ENCODE measurements at regions not wholly inside any gene's neighbourhood (a gene's known extent, or its start where the extent isn't known, plus 50 kb on each side); places are given as distances from the start of the nearest gene placed in this dataset.

DNA sequence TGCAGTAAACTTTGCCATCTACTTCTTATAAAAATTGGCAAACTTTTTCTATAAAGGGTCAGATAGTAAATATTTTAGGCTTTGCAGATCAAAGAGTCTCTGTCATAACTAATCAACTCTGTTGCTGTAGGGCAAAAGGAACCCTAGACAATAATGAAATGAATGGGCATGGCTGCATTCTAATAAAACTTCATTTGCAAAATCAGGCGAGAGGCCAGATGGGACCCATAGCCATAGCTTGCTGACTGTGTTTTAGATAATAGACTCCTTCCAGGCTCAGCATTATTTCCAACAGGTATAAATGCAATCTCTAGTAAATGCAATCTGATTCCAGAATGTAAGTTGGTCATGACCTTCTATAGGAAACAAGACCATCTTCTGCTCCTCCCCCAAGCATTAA, 490.7 kb downstream of the TOX3 start:
- Histone ChIP-seq H2BK20ac (ENCODE audit: low read depth, low read length) (no peak overlapping the region), H3K18ac (ENCODE audit: low read depth, low read length) (no peak overlapping the region), H2BK15ac (ENCODE audit: low read depth, low read length) (no peak overlapping the region), H4K5ac (ENCODE audit: low read depth, low read length) (no peak overlapping the region), H3K4me1 (ENCODE audit: control insufficient read depth, insufficient read depth, low read length) (no peaks in the 10 kb centered on the region), H2BK5ac (ENCODE audit: low read depth, low read length, poor library complexity, severe bottlenecking) (no peak overlapping the region), H3K36me3 (ENCODE audit: control insufficient read depth, insufficient read depth, low read length) (no peaks in the 10 kb centered on the region), H3K4me3 (ENCODE audit: insufficient read depth, low read depth, low read length) (no peak overlapping the region), H3K23ac (ENCODE audit: low read depth, low read length) (no peak overlapping the region), H3K79me1 (ENCODE audit: low read depth in 1 of 2, low read length in 2 of 2) (no peaks in the 10 kb centered on the region), H3K27me3 (ENCODE audit: control insufficient read depth, insufficient read depth, low read length) (no peaks in the 10 kb centered on the region), H3K4ac (ENCODE audit: low read depth, low read length) (no peak overlapping the region), H2BK120ac (ENCODE audit: low read depth, low read length) (no peak overlapping the region), H3K9me3 (ENCODE audit: control insufficient read depth, insufficient read depth, low read length) (no peaks in the 10 kb centered on the region), H2AK9ac (replicated peaks; ENCODE audit: low read depth, low read length, poor library complexity) (no peak overlapping the region), H3K4me2 (ENCODE audit: low read depth, low read length) (no peak overlapping the region), H4K8ac (ENCODE audit: low read depth in 2 of 2, low read length in 2 of 2) (no peak overlapping the region), H4K91ac (ENCODE audit: insufficient read depth, low read depth, low read length) (no peak overlapping the region), H2AFZ (replicated peaks; ENCODE audit: low read length, poor library complexity) (no peak overlapping the region), H3K9ac (ENCODE audit: low read depth, low read length) (no peak overlapping the region), H3K56ac (ENCODE audit: extremely low read depth, insufficient read depth, low read length) (no peak overlapping the region), H4K20me1 (ENCODE audit: insufficient read depth, low read length) (no peaks in the 10 kb centered on the region), H3K27ac (ENCODE audit: insufficient read depth, low read length) (no peak overlapping the region), H3K9me1 (ENCODE audit: insufficient read depth, low read length) (no peaks in the 10 kb centered on the region), H2AK5ac (ENCODE audit: low read depth, low read length) (no peak overlapping the region), H3K14ac (replicated peaks; ENCODE audit: low read depth, low read length) (no peak overlapping the region)
- in situ Hi-C loops (cut with MboI; ENCODE audit: low sequenced_read_pairs) = no loop called here
- POLR2A ChIA-PET (ENCODE audit: unreplicated experiment) = no interaction called here
- CTCF ChIA-PET = no interaction called here
- ATAC-seq (ENCODE audit: low read depth) (no peak), DNase-seq (no peak)
- dilution Hi-C loops (cut with HindIII; ENCODE audit: low sequenced_read_pairs, unreplicated experiment) = no loop called here
- BruUV-seq (replicated peaks) = no TSS peak
- no peak for TF ChIP-seq CHD1 (IDR thresholded peaks at IDR 0.05; ENCODE audit: low read depth, low read length)
- TF ChIP-seq RFX5 (IDR thresholded peaks at IDR 0.05; ENCODE audit: low read depth, low read length) = no peak
- TF ChIP-seq, protein P1, sequence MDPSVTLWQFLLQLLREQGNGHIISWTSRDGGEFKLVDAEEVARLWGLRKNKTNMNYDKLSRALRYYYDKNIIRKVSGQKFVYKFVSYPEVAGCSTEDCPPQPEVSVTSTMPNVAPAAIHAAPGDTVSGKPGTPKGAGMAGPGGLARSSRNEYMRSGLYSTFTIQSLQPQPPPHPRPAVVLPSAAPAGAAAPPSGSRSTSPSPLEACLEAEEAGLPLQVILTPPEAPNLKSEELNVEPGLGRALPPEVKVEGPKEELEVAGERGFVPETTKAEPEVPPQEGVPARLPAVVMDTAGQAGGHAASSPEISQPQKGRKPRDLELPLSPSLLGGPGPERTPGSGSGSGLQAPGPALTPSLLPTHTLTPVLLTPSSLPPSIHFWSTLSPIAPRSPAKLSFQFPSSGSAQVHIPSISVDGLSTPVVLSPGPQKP (IDR thresholded peaks at IDR 0.05; ENCODE audit: borderline replicate concordance, low read depth, low read length) = no peak
- TF ChIP-seq, protein P2, sequence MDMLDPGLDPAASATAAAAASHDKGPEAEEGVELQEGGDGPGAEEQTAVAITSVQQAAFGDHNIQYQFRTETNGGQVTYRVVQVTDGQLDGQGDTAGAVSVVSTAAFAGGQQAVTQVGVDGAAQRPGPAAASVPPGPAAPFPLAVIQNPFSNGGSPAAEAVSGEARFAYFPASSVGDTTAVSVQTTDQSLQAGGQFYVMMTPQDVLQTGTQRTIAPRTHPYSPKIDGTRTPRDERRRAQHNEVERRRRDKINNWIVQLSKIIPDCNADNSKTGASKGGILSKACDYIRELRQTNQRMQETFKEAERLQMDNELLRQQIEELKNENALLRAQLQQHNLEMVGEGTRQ (IDR thresholded peaks at IDR 0.05; ENCODE audit: low read depth, low read length) = no peak
- TF ChIP-seq POLR2A (IDR thresholded peaks at IDR 0.05; ENCODE audit: low read depth, low read length) = no peak
- TF ChIP-seq RAD21 (IDR thresholded peaks at IDR 0.05; ENCODE audit: low read length) = no peak
- TF ChIP-seq CEBPB (IDR thresholded peaks at IDR 0.05; ENCODE audit: low read depth, low read length) = no peak
- TF ChIP-seq MAZ (IDR thresholded peaks at IDR 0.05; ENCODE audit: borderline replicate concordance, low read depth, low read length) = no peak
- TF ChIP-seq MAFK (IDR thresholded peaks at IDR 0.05; ENCODE audit: low read depth, low read length) = no peak
- TF ChIP-seq SMC3 (IDR thresholded peaks at IDR 0.05; ENCODE audit: low read depth, low read length) = no peak
- TF ChIP-seq RCOR1 (IDR thresholded peaks at IDR 0.05; ENCODE audit: insufficient replicate concordance, low read length) = no peak
- no peak for TF ChIP-seq NFE2L2 (IDR thresholded peaks at IDR 0.05; ENCODE audit: low read depth, low read length)
- TF ChIP-seq, protein P3, sequence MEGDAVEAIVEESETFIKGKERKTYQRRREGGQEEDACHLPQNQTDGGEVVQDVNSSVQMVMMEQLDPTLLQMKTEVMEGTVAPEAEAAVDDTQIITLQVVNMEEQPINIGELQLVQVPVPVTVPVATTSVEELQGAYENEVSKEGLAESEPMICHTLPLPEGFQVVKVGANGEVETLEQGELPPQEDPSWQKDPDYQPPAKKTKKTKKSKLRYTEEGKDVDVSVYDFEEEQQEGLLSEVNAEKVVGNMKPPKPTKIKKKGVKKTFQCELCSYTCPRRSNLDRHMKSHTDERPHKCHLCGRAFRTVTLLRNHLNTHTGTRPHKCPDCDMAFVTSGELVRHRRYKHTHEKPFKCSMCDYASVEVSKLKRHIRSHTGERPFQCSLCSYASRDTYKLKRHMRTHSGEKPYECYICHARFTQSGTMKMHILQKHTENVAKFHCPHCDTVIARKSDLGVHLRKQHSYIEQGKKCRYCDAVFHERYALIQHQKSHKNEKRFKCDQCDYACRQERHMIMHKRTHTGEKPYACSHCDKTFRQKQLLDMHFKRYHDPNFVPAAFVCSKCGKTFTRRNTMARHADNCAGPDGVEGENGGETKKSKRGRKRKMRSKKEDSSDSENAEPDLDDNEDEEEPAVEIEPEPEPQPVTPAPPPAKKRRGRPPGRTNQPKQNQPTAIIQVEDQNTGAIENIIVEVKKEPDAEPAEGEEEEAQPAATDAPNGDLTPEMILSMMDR (conservative IDR thresholded peaks at IDR 0.05; ENCODE audit: low read depth, low read length) = no peak
- TF ChIP-seq BHLHE40 (IDR thresholded peaks at IDR 0.05; ENCODE audit: low read depth, low read length) = no peak
- no peak for TF ChIP-seq FOS (IDR thresholded peaks at IDR 0.05; ENCODE audit: low read depth, low read length)
- no peak for TF ChIP-seq MXI1 (IDR thresholded peaks at IDR 0.05; ENCODE audit: borderline replicate concordance, low read depth, low read length)
- no CpG with 5 or more reads among the region's 1 CpG for WGBS, 2 experiments (ENCODE audit: extremely low coverage in 2 of 2, insufficient read length in 1 of 2)
- intact Hi-C loops (cut with micrococcal nuclease) = no loop called here

Data from IMR-90 (cell line).